ENCODE measurements at regions not wholly inside any gene's neighbourhood (a gene's known extent, or its start where the extent isn't known, plus 50 kb on each side); places are given as distances from the start of the nearest gene placed in this dataset.

GRCh38 chr7:66576646-66577045 is 52.0 kb upstream of the KCTD7 start:
- peaks cover 31% of the 10 kb centered on the region for H3K4me1 Mint-ChIP-seq
- H3K36me3 Mint-ChIP-seq: peaks cover 52% of the 10 kb centered on the region
- no peaks in the 10 kb centered on the region for H3K27me3 Mint-ChIP-seq
- no peak overlapping the region for H3K4me3 Mint-ChIP-seq
- CTCF ChIA-PET: interaction anchor here (0.6 kb wide), 1 partner anchor 546 kb away, joined by 4 read pairs; no protein-coding TSS in a partner anchor
- H3K9me3 Mint-ChIP-seq: no peaks in the 10 kb centered on the region
- DNase-seq: no peak
- H3K27ac Mint-ChIP-seq: no peak overlapping the region

All from activated naive CD4-positive, alpha-beta T cell treated with anti-CD3 and anti-CD28 coated beads, Interleukin-2, amount 10 ng/mL, durations not matched to agents 7 days and 5 days (primary cell).